Activated CD8-positive, alpha-beta T cell treated with anti-CD3 and anti-CD28 coated beads for 36 hours (primary cell): ENCODE measurements at regions not wholly inside any gene's neighbourhood (a gene's known extent, or its start where the extent isn't known, plus 50 kb on each side); places are given as distances from the start of the nearest gene placed in this dataset.

Experiments
- ATAC-seq: fragments of 200-7000 bp; cut with Tn5 transposase; one replicate; pipeline ENCODE4 v1.10.0; 2021; ENCODE audit warnings: mild to moderate bottlenecking, moderate library complexity
- CTCF ChIA-PET: fragments of 350-600 bp; sonication (Branson Sonifier 250); formaldehyde crosslinking; loops from one replicate; lab custom pipeline; 2021; ENCODE audit warnings: antibody characterized with exemption; lab: Charles Lee
- POLR2A ChIA-PET: fragments of 350-600 bp; sonication (Branson Sonifier 250); formaldehyde crosslinking; loops from one replicate; lab custom pipeline; 2021; ENCODE audit warnings: antibody characterized with exemption; lab: Charles Lee
- DNase-seq: peaks from one replicate; pipeline ENCODE4 v3.0.0-alpha.2; 2020
- H3K27ac Mint-ChIP-seq: one replicate; pipeline ENCODE4 v1.8.0; 2021; ENCODE audit warnings: mild to moderate bottlenecking, mixed read lengths
- H3K27me3 Mint-ChIP-seq: one replicate; pipeline ENCODE4 v1.8.0; 2021; ENCODE audit warnings: mixed read lengths
- H3K36me3 Mint-ChIP-seq: one replicate; pipeline ENCODE4 v1.8.0; 2021; ENCODE audit warnings: low read depth, mixed read lengths
- H3K4me1 Mint-ChIP-seq: one replicate; pipeline ENCODE4 v1.8.0; 2021; ENCODE audit warnings: low read depth, mixed read lengths
- H3K4me3 Mint-ChIP-seq: one replicate; pipeline ENCODE4 v1.8.0; 2021; ENCODE audit warnings: mild to moderate bottlenecking, moderate library complexity, mixed read lengths
- H3K9me3 Mint-ChIP-seq: one replicate; pipeline ENCODE4 v1.8.0; 2021; ENCODE audit warnings: mixed read lengths
- CTCF ChIP-seq: fragments of 200-600 bp; IDR thresholded peaks from one replicate; pipeline ENCODE4 v1.8.0; 2022; ENCODE audit warnings: antibody characterized with exemption, mild to moderate bottlenecking
- intact Hi-C: fragments of 100-400 bp; cut with micrococcal nuclease; formaldehyde crosslinking; loops from one replicate; pipeline ENCODE4 v1.10.0; 2022

DNA sequence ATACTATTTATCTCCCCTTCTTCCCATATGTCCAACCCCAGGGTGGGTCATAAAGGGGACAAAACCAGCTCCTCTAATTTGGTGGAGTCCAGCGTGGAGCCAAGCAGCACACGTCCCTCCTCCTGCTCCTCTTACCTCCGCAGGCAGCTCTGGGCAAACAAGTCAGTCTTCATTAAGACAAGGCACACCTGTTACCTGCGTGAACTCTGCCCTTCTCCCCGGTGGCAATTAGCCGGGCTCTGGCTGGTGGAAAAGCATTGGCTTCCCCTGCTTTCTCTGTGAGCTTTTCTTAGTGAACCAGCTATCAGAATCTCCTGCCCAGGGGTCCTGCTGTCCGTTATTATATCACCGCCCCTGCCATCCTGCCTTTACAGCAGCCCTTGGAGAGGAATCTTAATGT, 418.7 kb upstream of the CADM1 start:
- H3K36me3 Mint-ChIP-seq, result no peaks in the 10 kb centered on the region
- POLR2A ChIA-PET, result no interaction called here
- DNase-seq, result no peak

GRCh38 chr11:115921986-115922385, 417.8 kb upstream of the CADM1 start:
- Mint-ChIP-seq H3K4me3 (no peak overlapping the region), H3K9me3 (peaks cover 4% of the 10 kb centered on the region), H3K27me3 (peaks cover 5% of the 10 kb centered on the region), H3K36me3 (no peaks in the 10 kb centered on the region), H3K4me1 (peaks cover 24% of the 10 kb centered on the region), H3K27ac (no peak overlapping the region)
- CTCF ChIA-PET, result no interaction called here
- ATAC-seq (no peak), DNase-seq (no peak)
- intact Hi-C loops, result no loop called here
- POLR2A ChIA-PET, result no interaction called here
- no peak for TF ChIP-seq CTCF

More for the DNA sequence above, 418.7 kb upstream of the CADM1 start:
- no peak for TF ChIP-seq CTCF
- H3K4me3 Mint-ChIP-seq, result no peak overlapping the region
- ATAC-seq, result no peak
- peaks cover 24% of the 10 kb centered on the region for H3K4me1 Mint-ChIP-seq
- H3K9me3 Mint-ChIP-seq, result peaks cover 4% of the 10 kb centered on the region
- intact Hi-C loops, result no loop called here
- CTCF ChIA-PET, result no interaction called here
- no peak overlapping the region for H3K27ac Mint-ChIP-seq
- peaks cover 9% of the 10 kb centered on the region for H3K27me3 Mint-ChIP-seq

GRCh38 chr11:115921540-115921939, 417.3 kb upstream of the CADM1 start:
- Mint-ChIP-seq H3K27me3 (peaks cover 5% of the 10 kb centered on the region), H3K4me1 (peaks cover 24% of the 10 kb centered on the region), H3K27ac (no peak overlapping the region), H3K4me3 (no peak overlapping the region), H3K9me3 (peaks cover 4% of the 10 kb centered on the region), H3K36me3 (no peaks in the 10 kb centered on the region)
- ATAC-seq, result no peak
- POLR2A ChIA-PET, result no interaction called here
- TF ChIP-seq CTCF, result no peak
- intact Hi-C loops, result no loop called here
- CTCF ChIA-PET, result no interaction called here
- DNase-seq, result no peak

GRCh38 chr11:115920841-115921480, 416.7 kb upstream of the CADM1 start:
- Mint-ChIP-seq H3K27me3 (peaks cover 5% of the 10 kb centered on the region), H3K36me3 (no peaks in the 10 kb centered on the region), H3K4me3 (no peak overlapping the region), H3K4me1 (peaks cover 21% of the 10 kb centered on the region), H3K27ac (no peak overlapping the region), H3K9me3 (peaks cover 1% of the 10 kb centered on the region)
- POLR2A ChIA-PET, result no interaction called here
- ATAC-seq (no peak), DNase-seq (no peak)
- CTCF ChIA-PET, result no interaction called here
- TF ChIP-seq CTCF, result no peak
- intact Hi-C loops, result no loop called here

- H3K27me3 Mint-ChIP-seq, result peaks cover 5% of the 10 kb centered on the region
- no peak overlapping the region for H3K4me3 Mint-ChIP-seq
- peaks cover 1% of the 10 kb centered on the region for H3K9me3 Mint-ChIP-seq
- ATAC-seq (no peak), DNase-seq (no peak)
- intact Hi-C loops, result no loop called here
- no peak for TF ChIP-seq CTCF
- no peaks in the 10 kb centered on the region for H3K36me3 Mint-ChIP-seq
- POLR2A ChIA-PET, result no interaction called here
- H3K4me1 Mint-ChIP-seq, result peaks cover 14% of the 10 kb centered on the region
- H3K27ac Mint-ChIP-seq, result peak overlapping the region; percentile 70
- CTCF ChIA-PET, result interaction anchor here (1.4 kb wide), 1 partner anchor 15 kb away, joined by 3 read pairs; no protein-coding TSS in a partner anchor
Measured at GRCh38 chr11:115920092-115920461, 415.9 kb upstream of the CADM1 start.
